GM21526 (cell line): ENCODE measurements at regions not wholly inside any gene's neighbourhood (a gene's known extent, or its start where the extent isn't known, plus 50 kb on each side); places are given as distances from the start of the nearest gene placed in this dataset.

Experiments
- ATAC-seq: cut with Tn5 transposase; IDR thresholded peaks from one replicate; pipeline ENCODE4 v1.9.1; 2021; ENCODE audit warnings: moderate library complexity; ENCODE audit not compliant: unreplicated experiment, low FRiP score

DNA sequence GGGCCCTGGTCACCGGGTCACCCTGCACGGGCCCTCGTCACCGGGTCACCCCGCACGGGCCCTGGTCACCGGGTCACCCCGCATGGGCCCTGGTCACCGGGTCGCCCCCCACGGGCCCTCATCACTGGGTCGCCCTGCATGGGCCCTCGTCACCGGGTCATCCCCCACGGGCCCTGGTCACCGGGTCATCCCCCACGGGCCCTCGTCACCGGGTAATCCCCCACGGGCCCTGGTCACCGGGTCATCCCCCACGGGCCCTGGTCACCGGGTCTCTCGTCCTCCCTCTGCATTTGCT lies 77.6 kb downstream of the RIPK4 start:
- ATAC-seq = no peak

DNA sequence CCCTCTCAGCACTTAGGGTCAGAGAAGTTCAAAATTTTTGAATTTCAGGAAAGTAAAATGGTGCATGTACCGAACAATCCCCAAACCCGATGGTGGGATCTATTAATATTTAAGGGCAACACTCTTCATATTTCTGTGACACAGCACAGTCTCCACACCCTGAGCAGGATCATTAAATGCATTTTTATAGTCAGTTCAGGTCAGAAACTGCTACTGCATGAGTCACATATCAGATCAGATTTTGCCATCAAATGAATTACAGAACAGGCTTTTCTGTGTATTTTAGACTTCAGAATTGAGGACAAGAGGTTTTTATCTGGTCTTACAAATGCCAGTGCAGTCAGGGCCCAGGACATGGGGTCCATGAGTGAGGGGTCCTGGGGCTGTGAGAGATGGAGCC lies 79.2 kb downstream of the RIPK4 start:
- no peak for ATAC-seq

DNA sequence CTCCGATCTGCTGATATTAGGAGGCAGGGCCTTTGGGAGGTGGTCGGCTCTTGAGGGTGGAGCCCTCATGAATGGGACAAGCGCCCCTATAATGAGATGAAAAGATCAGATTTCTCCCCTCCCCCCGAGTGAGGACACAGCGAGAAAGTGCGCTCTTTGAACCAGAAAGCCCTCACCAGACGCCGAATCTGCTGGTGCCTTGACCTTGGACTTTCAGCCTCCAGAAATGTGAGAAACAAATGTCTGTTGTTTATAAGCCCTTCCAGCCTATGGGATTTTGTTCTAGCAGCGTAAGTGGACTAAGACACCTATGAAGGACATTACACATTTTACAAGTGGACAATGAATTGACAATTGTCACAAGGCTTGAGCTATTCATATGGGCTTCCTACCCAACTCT lies 80.2 kb downstream of the RIPK4 start:
- no peak for ATAC-seq

DNA sequence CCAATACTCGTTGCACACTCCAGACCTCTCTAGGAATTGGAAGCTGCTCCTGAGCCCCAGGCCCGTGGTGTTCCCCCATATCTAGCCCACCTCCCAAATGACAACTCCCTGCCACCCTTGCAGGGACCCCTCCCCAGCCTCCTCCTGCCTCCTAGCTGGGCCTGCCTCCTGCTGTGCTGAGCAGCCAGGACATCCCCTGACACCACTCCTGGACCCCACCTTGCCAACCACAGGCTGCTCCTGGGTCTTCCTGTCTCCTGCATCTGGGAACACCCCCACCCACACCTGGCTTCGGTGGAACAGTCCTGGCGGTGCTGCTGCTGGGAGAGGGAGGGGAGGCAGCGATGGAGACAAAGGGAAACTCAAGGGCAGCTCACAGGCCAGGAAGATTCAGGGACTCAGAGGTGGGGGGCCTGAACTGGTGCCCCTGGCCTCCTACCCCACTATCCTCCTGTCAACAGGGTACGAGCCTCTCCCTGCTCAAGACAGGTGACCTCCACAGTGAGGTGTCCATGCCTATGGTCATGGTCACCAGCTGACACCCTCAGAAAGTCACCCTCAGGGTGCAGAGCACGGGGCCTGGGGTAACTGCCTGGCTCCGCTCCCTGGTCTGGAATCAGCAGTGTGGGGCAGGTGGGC lies 81.2 kb downstream of the RIPK4 start:
- no peak for ATAC-seq

DNA sequence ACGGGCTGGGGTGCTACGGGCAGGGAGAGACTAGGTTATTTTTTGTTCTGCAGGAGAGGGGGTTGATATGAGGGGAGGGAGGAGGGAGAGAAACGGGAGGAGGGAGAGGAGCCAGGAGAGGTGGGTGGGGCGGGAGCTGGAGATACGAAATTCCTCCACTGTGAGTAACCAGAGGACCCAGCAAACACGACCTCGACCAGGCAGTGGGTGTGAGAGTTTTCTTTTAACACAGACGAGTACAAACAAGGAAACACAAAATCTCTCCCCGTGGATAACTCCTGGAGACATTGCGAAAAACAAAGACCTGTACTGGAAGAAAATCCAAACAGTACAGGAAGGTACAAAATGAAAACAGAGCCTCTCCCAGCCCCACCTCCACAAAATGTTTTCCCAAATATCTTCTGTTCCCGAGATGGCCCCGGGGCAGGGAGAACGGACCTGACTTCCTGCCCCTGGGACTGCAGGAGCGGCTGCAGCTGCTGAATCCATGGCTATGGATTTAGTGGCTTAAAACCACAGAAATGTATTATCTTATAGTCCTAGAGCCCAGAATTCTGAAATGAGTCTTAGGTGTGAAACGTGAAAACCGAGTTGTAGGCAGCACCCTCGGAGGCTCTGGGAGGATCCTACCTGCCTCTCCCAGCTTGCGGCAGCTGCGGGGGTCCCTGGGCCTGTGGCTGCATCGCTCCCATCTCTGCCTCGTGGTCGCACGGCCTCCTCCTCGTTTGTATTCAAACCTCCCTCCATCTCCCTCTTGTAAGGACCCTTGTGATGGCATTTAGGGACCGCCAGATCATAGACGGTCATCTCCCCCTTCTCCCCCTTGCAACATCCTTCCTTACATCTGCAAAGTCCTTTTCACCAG lies 82.2 kb downstream of the RIPK4 start:
- ATAC-seq = no peak

DNA sequence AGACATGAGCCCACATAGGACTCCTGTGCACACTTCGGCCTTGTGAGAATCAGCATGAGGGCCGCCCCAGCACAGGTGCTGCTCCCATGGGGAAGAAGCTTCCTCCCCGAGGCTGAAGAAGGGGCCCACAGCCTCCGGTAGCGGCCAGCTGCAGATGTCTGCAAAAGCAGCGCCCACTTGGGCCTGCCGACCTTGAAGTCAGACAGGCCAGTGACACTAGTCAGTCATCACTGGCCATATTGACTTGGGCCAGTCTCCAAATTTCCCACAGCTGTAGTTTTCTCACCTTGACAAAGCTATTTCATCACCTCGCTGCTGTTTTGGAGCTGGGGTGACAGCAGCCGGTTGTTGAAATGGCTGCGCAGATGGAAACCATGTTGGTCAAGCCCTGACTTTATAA lies 83.0 kb downstream of the RIPK4 start:
- no peak for ATAC-seq

DNA sequence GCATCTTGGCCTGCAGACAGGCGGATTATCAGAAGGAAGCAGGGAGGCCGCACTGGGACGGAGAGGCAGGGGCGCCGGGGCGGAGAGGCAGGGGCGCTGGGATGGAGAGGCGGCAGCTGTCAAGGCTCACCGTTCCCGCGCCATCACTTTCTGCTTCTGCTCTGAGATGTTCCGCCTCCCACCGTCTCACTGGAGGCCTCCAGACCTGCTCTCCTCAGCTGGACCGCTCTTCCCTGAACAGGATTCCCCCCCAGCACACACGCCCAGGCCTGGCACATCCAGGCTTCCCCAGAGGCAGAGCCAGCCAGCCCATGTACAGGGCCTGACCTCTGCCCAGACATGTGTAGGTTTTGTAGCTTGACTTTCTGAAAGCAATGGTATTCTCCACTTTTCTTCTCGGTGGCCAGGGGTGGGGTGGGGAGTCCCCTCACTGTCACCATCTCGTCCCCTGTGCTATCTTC lies 84.1 kb downstream of the RIPK4 start:
- no peak for ATAC-seq

DNA sequence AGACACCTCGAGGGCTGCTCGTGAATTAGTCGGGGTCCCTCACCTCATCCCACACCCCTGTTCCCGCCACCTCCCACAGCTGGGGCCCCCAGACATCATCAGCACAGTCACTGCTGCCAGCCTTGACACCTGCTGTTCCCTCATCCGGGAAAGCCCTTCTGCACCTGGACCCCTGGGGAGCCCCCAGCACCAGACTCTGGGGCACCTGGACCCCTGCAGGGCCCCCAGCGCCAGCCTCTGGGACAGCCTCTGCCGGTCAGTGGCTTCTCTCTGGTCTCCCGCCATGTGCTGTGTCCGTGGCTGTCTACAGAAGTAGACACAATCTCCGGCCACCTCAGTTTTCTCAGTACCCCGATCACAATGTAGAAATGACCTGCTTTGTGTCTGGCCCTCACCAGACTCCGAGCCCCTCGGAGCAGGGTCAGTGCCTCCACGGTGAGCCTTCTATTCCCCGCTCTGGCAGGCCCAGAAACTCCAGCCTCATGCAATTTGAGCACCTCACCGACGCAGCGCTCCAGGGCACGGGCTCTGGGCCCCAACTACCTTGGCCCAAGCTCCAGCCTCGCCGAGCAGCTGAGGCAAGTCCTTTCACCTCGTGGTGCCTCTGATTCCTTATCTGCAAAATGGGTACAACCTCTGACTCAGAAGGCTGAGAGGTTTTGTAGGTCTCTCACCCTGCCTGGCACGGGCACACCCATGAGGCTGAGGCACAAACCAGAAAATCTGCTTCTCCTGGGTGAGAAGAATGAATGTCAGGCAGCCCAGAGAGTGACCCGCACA lies 84.7 kb downstream of the RIPK4 start:
- no peak for ATAC-seq

DNA sequence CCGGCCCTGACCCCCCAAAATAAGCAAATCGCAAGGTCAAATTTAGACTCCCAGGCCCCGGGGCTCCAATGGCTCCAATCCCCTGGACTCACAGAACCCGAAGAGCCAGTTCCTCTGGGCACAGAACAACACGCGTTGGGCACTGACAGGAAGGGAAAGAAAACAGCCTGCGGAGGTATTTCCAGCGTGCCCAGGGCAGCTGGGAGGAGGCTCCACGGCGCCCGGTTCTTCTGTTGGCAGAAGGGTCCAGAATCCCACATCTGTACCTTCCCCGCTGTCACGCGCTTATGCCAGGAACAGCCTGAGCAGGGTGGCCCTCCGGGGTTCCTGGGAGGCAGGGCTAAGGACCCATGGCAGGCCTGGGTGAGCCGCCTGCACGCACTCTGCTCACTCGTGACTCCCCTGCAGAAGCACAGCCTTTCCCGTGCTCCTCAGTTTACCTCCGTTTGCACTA lies 85.5 kb downstream of the RIPK4 start:
- no peak for ATAC-seq

DNA sequence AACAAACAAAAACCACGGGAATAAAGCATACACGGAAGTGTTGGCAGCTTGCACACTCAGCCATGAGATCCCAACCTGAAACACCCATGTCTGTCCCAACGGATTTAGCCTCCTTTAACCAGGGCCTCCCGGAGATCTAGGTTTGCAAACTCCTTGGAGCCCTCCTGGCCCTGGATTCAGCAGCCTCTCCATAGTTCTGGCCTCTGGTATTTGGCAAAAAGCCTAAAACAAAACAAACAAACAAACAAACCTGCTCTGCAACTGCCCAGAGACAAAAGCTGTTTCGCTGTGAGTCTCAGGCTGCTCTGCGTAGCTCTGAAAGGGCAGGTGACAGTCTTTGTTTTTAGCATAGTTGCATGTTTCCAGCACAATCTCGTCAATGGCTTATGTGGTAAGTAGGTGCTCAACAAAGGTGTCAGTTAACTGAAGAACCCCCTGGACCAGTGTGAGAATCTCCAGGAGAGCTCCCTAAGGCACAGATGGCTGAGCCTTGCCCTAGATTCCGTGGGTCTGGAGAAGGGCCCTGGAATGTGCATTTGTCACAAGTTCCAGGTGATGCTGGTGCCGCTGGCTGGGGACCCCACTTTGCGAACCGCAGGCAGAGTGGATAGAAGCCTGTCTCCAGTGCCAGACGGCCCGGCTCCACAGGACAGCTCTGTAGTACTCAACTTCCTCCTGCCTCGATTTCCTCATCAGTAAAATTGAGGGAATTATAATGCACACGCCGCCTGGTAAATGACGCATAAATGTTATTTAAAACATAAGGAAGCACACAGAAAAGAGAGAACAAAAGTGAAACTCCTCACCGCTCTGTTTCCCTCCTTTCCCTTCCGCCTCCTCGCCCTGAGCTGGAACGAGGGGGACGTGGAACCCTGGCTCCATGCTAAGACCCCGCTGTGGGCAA lies 86.2 kb downstream of the RIPK4 start:
- no peak for ATAC-seq

DNA sequence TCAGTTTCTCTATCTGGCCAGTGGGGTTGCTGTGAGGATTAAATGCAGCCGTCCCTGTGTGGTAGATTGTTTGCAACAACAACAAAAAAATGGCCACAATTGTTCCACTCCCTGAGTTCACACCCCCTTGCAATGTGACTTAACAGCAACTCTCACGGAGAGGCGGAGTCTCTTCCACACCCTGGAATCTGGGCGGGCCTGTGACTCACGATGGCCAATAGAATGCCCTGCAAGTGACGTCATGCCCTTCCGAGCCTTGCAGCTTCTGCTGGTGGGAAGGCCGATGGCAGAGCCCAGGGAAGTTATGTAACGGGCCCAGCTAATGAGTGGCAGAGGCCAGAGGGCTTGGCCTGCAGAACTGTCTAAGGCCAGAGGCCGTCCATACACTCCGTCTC lies 87.9 kb downstream of the RIPK4 start:
- no peak for ATAC-seq

DNA sequence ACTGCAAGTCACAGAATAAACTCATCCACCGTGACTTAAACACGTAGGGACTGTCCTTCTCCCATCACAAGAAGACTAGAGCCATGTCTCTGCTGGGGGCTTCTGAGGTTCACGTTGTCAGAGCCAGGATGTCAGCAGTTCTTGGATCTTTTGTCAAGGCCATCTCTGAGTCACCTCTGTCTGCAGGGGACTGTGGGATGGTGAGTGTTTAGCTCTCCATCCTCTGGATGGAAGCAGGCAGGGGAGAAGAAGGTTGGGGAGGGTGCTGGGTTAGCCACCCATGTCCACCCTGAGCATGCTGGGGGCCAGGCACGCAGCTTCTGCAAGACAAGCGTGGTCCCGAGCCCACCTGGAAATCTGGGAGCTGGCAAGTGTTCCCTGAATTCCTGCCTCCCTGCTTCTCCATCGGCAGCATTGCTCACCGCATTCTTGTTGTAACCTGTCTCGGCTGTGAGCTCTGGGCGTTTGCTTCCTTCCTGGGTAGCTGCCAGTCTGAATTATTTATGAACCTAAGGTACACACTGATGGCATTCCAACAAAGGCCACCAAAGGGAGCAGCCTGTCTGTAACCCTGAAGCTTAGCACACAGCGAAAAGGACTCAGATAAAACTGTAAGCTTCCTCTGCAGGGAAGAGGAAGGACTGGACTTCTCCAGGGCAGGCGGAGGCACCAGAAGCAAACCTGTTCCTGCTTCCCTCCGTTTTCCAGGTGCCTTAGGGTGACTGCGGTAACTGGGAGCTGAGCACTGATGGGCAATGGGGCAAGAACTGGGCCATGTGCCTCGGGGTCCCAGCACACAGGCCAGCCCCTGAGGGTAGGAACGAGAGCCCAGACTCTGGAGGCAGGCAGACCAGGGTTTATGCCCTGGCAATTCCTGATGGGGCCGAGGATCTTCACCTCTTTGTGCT lies 88.6 kb downstream of the RIPK4 start:
- no peak for ATAC-seq

DNA sequence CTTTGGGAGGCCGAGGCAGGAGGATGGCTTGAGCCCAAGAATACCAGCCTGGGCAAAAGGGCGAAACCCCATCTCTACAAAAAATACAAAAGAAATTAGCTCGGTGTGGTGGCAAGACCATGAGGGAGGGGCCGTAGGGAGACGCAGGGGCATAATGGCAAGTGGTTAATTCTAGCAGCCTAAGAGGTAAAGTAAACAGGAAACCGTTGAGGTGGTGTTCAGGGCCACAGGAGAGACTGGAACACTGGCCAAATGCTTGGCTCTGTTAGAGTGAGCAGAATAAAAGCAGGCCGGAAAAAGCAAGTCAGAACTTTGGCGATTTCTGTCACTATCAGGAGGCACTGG lies 89.2 kb downstream of the RIPK4 start:
- no peak for ATAC-seq

DNA sequence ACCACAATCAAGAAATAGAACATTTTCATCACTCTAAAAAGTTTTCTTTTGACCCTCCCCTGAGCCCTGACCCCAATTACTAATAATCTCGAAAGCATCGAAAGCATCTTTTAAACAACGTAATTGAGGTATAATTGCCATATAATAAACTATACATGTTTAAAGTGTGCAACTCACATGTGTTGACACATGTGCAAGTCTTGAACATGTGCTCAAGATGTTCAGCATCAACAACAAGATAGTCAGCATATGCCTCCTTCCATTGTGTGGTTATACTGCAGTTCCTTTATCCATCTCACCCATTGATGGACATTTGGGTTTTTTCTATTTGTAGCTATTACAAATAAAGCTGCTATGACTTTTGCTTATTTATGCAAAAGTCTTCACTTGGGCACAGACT lies 90.7 kb downstream of the RIPK4 start:
- no peak for ATAC-seq

DNA sequence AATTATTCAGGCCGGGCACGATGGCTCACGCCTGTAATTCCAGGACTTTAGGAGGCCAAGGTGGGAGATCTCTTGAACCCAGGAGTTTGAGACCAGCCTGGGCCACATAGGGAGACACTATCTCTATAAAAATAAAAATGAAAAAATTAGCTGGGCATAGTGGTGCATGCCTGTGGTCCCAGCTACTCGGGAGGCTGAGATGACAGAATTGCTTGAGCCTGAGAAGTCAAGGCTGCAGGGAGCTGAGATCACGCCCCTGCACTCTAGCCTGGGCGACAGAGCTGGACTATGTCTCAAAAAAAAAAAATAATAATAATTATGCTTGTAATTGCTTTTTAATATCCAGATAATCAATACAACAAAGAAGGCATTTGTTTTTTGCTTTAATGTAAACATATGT lies 91.3 kb downstream of the RIPK4 start:
- ATAC-seq = no peak

DNA sequence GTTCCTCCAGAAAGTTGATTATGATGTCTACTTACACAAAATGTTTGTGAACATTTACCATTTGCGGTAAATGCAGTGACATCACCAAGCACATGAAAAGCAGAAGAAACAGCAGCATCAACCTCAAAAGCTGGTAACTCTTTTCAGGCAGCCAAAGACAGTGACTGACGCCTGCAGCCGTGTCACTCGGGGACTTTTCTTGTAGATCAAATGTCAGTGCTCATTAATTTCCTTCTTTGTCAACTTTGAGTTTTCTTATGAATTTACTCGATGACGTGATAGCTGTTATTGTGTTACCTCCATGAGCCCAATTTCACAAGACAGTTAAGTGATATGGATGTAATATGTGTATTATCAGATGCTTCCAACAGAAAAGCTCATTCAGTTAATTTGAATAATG lies 92.5 kb downstream of the RIPK4 start:
- no peak for ATAC-seq

DNA sequence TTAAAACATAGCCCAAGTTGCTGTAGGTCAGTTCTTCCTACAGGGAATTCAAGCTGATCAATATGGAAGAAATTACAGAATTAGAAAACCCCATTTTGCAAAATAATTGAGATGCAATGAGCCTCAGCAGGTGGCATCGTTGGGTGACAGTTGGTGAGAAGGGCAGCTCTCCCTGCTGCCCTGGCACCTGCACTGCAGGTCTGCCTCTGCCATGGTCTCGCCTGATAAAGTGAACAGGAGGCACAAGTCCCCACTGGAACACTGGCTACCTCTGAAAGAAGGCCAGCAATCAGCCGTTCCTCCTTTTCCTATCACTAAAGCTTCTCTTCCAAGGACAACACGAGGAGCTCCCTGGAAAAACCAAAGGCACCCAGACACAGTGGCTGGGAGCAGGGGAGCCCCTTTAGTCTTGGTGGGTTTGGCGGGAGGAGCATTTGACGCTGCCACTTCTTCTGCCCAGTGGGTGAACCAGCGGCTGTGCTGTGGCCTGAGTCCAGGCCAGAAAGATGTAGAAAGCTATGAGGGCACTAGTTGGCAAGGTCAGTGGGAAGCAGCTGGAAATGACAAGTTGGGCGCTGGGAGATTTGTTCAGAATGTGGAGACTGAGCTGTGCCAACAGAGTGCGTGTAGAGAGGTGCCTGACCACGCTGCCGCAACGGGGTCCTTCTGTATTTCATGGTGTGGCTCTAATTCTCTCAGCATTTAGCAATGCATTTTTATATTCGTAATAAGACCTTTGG lies 93.1 kb downstream of the RIPK4 start:
- ATAC-seq = no peak

DNA sequence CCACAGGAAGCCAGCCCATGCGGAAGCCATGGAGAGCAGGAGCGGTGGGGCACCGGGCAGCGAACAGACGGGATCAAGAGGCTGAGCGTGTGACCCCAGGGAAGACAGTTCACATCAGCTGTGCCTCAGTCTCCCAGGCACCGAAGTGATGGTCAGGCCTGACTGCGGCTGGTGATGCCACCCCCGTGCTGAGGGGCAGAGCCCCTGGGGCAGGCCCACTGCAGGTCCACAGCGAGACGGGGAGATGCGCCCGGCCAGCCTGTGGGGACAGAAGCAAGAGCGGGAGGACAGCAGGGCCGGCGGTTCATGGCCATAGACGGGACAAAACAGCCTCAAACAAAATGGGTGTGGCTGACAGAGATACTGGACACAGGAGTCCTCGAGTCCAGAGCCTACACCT lies 93.8 kb downstream of the RIPK4 start:
- ATAC-seq = no peak

DNA sequence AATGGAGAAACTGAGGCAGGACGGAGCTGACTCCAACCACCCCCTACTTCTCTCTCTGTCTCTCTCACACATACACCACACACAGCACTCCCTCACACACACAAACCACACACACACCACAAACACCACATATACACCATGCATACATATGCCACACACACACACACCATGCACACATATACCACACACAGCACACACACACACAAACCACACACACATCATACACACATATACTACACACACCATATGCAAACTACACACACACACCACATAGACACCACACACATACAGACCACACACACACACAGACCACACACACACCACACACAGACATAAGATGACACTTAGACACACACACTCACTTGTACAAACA lies 94.3 kb downstream of the RIPK4 start:
- no peak for ATAC-seq
